T47D (cell line): ENCODE measurements at regions not wholly inside any gene's neighbourhood (a gene's known extent, or its start where the extent isn't known, plus 50 kb on each side); places are given as distances from the start of the nearest gene placed in this dataset.

Source experiments
- DNase-seq, 2 experiments: peaks; one replicate each; pipeline versions ENCODE4 v3.0.0 to v3.0.0-alpha.2; 2011 to 2012; ENCODE audit warnings: low read depth in 1 of 2, low spot score in 1 of 2
- JUND ChIP-seq: IDR thresholded peaks from 2 replicates; pipeline ENCODE4 v1.6.1; 2012; ENCODE audit warnings: low read depth
- in situ Hi-C: cut with HindIII; loops from 2 replicates; pipeline ENCODE4 v1.10.0; 2016; ENCODE audit warnings: low sequenced_read_pairs, low pct_unique_long_range_greater_than_20kb

DNA sequence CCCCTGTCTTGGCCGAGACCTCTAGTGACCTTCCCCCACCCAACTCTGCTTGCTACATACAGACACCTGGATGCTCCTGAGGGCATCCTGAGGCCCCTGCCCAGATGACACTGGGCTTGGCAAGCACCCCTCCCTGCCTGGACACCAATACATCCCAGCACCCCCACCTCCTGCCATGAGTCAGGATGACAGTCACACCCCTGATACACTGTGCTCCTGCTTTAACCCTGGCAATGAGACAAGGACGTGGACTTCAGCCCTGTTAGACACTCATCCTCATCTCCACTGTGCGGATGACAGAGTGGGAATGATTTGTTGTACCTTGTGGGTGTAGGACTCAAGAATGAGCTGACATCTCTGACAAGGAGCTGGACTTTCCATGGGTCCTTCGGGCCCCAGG is 186.3 kb upstream of the ADCY1 start:
- DNase-seq: no peak
- no peak for TF ChIP-seq JUND
- in situ Hi-C loops: no loop called here

DNA sequence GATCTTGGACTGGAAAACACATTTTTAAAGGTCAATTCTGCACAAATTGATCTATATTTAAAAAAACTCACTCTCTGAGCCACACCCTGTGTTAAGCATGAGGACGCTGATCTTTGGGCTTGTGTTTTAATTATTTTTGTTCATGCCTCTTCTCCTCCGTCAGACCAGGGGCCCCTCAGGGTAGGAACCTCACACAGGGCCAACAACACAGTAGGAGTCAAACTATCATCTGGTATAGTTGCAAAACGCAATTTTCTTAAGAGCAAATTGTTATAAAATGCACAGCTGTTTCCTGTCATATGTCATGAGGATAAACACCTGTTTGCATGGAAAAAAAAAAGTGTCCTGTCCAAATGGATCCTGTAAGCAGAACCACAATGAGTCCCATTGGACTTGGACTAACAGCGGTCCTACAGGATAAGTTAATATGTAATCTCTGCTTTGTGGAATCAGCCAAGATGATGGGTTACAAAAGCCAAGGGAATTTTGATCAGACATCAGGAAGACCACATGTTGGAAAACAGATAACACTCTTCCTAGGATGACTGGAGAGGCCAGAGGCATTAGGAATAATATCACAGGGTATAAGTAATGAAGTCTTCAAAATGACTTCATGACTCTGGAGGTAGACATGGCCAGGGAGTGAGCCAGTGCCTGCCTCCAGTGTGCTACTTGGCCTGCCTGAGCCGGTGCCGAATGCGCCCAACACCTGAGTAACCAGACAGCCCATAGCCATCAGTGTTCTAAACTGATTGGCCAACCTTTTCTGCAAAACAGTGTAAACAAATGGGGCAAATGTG is 184.9 kb upstream of the ADCY1 start:
- no peak for DNase-seq
- TF ChIP-seq JUND: no peak
- in situ Hi-C loops: no loop called here

DNA sequence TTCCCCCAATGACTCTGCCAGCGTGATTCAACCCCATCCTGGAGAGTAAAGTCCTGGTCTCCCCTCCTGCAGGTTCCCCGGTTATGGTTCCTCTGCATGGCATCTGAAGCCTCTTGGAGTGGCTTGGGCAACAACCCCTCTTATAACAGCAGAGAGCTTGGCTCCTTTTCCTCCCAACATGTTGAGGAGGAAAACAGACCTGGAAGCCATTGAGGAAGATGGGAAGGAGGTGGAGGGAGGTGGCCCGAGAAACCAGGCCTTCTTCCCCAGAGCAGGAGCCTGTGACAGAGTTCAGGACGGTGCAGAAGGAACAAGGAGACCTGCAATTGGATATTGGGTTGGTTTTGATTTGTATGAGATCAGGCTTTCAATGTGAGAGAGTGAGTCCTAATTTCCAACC is 184.0 kb upstream of the ADCY1 start:
- no peak for DNase-seq
- in situ Hi-C loops: no loop called here
- no peak for TF ChIP-seq JUND

DNA sequence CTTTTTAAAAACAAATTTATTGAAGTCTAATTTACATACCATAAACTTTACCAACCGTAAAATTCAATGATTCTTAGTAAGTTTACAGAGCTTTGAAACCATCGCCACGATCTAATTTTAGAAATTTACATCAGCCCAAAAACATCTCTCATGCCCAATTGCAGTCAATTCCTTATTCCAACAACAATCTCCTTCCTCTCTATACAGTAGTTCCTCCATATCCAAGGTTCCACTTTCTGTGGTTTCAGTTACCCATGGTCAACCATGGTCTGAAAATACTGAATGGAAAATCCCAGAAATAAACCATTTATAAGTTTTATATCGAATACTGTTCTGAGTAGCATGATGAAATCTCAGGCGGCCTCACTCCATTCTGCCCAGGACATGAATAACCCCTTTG is 183.4 kb upstream of the ADCY1 start:
- no peak for TF ChIP-seq JUND
- no peak for DNase-seq
- in situ Hi-C loops: no loop called here

DNA sequence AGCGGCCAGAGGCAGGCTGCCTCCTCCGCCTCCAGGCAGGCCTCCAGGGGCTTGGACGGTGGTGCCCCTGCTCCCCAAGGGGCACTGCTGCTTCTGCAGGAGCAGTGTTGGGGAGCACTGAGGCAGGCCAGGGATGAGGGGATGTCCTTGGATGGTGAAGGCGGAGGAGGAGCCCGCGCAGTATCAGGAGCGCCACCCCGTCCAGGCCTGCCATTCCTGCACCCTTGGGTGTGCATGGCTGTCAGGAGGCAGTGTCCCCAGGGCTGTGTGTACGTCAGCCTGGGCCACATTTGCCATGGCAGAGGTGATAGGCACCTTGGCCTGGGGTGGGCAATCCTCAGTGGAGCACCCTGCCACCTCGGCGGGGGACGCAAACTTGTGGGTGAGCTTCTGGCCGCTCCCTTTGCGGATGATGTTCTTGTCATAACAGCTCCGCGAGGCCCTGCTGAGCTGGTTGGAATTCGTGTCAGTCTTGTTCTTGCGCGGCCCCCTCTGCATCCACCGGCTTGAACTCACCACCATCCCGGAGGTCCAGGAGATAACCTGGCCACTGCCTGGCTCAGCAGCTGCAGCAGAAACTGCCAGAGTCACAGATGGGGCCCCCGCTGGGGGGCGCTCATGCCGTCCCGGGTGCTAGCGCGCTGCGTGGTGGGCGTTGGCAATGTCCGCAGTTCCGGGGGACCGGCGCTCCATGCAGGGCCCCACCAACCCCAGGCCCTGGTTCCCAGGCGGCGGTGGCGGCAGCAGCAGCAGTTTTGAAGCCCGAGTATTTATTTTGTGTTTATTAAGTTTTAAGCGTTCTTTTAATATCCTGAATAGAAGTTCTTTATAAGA is 182.3 kb upstream of the ADCY1 start:
- in situ Hi-C loops: no loop called here
- no peak for TF ChIP-seq JUND
- no peak for DNase-seq

DNA sequence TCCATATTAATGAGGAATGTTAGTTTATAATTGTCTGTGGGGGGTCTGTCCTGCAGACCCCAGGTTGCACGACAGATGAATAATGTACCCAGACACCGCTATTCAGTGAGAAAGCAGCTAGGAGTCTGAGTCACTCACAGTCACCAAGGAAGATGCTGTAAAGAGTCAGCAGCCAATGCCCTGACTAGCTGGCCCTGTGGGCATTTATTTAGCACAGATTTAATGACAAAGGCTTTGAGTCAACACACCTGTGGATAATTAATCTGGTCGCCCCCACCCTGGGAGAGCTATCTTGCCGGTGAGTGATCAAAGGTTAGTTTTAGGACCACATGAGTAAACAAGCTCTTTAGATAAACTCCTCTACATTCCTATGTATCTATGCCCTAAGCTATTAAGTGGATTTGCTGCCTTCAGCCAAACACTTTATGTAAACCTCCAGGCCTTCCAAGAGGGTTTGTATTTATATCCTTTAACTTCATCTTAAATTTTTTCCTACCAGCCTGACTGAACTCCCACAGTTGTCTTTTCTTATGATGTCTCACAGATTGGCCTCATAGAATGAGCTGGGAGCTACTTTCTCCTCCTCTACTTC is 180.0 kb upstream of the ADCY1 start:
- DNase-seq: no peak
- in situ Hi-C loops: no loop called here
- TF ChIP-seq JUND: no peak

DNA sequence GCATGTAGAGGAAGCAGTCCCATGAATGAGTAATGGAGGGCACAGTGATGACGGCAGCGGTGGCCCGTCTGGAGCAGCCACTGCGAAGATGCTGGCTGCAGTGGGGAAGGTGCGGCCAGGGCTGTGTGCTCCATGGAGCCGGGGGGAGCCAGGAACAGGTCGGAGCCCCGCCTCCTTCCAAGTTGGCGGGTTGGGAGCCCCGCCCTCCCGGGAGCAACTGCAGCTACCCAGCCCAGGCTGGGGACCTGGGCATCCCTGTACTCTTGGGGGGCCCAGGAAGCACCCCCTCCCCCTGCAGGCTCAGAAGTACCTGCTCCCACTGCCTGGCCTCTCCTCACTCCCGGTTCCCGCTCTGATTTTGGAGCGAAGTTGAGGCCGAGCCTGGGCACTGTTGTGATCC is 175.1 kb upstream of the ADCY1 start:
- no peak for TF ChIP-seq JUND
- in situ Hi-C loops: no loop called here
- no peak for DNase-seq

DNA sequence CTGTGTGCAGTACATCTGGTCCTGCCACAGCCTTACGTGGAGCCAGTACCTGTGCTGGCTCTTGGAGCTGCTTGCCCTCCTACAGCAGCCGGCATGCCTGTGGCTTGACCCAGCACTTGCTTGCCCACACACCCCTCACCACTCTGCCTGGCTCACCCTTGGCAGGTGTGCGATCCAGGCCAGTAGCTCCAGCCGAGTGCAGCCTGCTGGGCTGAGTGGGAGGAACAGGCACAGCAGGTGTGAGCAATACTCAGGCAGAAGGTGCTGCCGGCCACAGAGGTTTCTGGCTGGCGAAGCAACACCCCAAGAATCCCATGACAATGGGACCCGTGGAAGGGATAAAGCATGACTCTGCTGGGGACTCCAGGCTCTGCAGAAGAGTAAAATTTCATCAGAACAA is 173.5 kb upstream of the ADCY1 start:
- in situ Hi-C loops: no loop called here
- DNase-seq: no peak
- no peak for TF ChIP-seq JUND

DNA sequence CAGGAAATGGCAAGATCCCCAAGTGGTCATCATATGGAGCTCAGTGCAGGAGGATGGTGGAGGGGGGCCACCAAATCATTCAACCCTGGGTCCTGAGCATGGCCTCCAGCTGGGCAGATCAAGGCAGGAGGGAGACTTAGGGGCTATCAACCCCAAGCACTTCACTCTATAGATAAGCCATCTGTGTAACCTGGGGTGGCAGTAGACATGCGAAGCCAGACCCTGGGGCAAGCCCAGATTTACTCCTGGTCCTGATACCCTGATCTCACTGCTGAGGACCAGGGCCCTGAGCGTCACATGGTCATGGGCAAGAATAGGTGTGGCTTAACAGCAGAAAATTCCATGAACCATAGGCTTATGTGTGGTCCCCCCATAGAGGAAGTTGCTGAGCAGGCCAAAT is 173.0 kb upstream of the ADCY1 start:
- TF ChIP-seq JUND: no peak
- in situ Hi-C loops: no loop called here
- no peak for DNase-seq

DNA sequence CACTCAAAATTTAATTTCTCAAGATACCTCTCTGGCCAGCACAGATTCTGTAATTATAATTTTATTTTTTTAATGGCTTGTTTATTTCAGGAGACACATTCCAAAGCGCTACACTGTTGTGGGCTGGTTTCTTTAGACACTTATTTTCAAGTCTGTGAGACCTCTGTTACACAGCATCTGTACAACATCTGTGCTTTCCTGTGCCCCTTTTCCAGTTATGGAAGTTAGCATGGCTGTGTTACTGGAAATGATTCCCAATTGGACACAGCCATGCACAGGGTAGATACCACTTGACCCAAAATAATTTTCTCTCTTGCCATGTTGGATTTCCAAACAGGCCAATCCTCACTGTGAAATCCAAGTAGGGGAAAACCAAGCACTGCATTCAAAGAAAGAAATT is 172.3 kb upstream of the ADCY1 start:
- no peak for DNase-seq
- no peak for TF ChIP-seq JUND
- in situ Hi-C loops: no loop called here

DNA sequence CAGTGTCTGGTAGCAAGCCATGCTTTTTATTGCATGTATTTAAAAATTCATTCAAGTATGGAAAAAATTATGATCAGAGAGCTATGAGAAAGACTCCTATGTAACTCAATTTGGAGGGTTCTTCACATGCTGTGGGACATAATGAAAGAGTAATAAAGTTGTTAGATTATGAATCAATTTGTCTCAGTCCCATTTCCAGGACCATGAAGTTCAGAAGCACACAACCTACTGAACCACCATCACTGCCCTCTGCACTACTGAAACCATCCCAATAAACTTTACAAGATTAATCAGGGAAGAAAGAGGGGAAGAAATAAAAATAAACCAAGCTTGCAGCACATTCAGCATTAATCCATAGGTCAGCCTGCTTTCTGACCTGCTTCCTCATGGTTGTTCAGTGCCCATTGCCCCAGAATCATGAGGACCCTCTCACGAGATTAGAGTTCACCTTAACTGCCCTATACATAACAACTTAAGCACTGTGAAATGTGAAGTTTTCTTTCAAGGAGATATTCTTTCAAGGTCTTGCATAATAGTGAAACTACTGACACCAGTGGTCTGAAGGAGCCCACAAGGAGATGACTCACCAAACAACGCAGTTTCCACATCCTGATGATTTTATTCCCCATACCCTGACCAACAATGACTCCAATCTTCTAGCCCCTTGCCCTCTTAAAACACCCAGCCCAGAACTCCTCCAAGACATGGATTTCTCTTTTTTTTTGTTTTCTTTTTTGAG is 171.5 kb upstream of the ADCY1 start:
- no peak for DNase-seq
- in situ Hi-C loops: no loop called here
- TF ChIP-seq JUND: no peak

DNA sequence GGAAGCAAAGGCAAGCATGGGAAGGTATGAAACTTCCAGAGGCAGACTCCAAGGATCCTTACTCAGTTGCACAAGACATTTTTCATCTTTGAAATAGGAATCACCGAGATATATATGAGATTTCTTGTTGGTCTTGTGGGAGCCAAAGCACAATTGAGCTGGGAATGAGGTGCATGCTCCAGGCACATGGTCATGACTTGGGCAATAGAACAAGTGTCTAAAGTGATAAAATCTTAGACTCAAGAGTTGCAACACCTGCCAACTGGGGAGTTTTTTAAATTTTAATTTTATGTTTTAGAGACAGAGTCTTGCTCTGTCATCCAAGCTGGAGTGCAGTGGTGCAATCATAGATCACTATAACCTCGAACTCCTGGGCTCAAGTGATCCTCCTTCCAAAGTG is 169.5 kb upstream of the ADCY1 start:
- in situ Hi-C loops: no loop called here
- DNase-seq: no peak
- TF ChIP-seq JUND: no peak
